Endothelial cell of umbilical vein (primary cell): ENCODE measurements at regions not wholly inside any gene's neighbourhood (a gene's known extent, or its start where the extent isn't known, plus 50 kb on each side); places are given as distances from the start of the nearest gene placed in this dataset.

ENCODE experiments used
- BruUV-seq: library from RNA; stranded (reverse); fragments of 400-500 nt; replicated peaks from 2 replicates; lab custom pipeline; 2021; lab: Mats Ljungman, UMichigan
- CTCF ChIA-PET: fragments of 300-600, 350-600 bp; sonication (Branson Sonifier 250); formaldehyde crosslinking; loops from one replicate; lab custom pipeline; 2021; ENCODE audit warnings: antibody characterized with exemption, inconsistent platforms; lab: Charles Lee
- POLR2A ChIA-PET: fragments of 300-600, 350-600 bp; sonication (Branson Sonifier 250); formaldehyde crosslinking; loops from one replicate; lab custom pipeline; 2021; ENCODE audit warnings: antibody characterized with exemption, inconsistent platforms; lab: Charles Lee
- DNase-seq: peaks from one replicate; pipeline ENCODE4 v3.0.0-alpha.2; 2011; ENCODE audit warnings: low read depth, low spot score
- FAIRE-seq: peaks from 2 replicates; lab custom pipeline; 2011; peaks lifted over from hg19 to GRCh38; lab: Jason Lieb, UNC
- H2AFZ ChIP-seq: 2 replicates; pipeline ENCODE4 v1.6.0; 2012; ENCODE audit warnings: low read depth, low read length, control low read depth, inconsistent platforms
- H3K27ac ChIP-seq: 2 replicates; pipeline ENCODE4 v1.5.1; 2011; ENCODE audit warnings: low read depth, mild to moderate bottlenecking, control low read depth, low read length, moderate library complexity; ENCODE audit not compliant: insufficient read depth
- H3K27me3 ChIP-seq, 2 experiments: 2 replicates each; pipeline versions ENCODE4 v1.6.0 to v1.6.1; 2011; ENCODE audit warnings: low read length in 2 of 2, mixed read lengths in 1 of 2; ENCODE audit not compliant: control insufficient read depth in 2 of 2, insufficient read depth in 2 of 2
- H3K36me3 ChIP-seq, 2 experiments: 2 replicates in 1 of 2; 3 replicates in 1 of 2; pipeline ENCODE4 v1.5.1; 2011; ENCODE audit warnings: low read length in 2 of 2, mild to moderate bottlenecking in 1 of 2, moderate library complexity in 1 of 2; ENCODE audit not compliant: control insufficient read depth in 2 of 2, insufficient read depth in 2 of 2; ENCODE audit errors: extremely low read depth in 1 of 2
- H3K4me1 ChIP-seq: 3 replicates; pipeline ENCODE4 v1.5.1; 2011; ENCODE audit warnings: mild to moderate bottlenecking, low read length; ENCODE audit not compliant: control insufficient read depth, insufficient read depth; ENCODE audit errors: extremely low read depth
- H3K4me2 ChIP-seq: 2 replicates; pipeline ENCODE4 v1.6.1; 2011; ENCODE audit warnings: low read length, control low read depth, mixed read lengths; ENCODE audit not compliant: insufficient read depth
- H3K4me3 ChIP-seq, 3 experiments: fragments of 200-600 bp in 1 of 3; sonication (generic), shearing (Covaris generic) in 1 of 3; replicated peaks in 1 of 3; 2 replicates each; pipeline ENCODE4 v1.5.1; 2011 to 2016; ENCODE audit warnings: control low read depth in 3 of 3, low read length in 3 of 3, mild to moderate bottlenecking in 2 of 3, inconsistent platforms in 1 of 3, low read depth in 1 of 3, moderate library complexity in 1 of 3; ENCODE audit not compliant: insufficient read depth in 1 of 3
- H3K79me2 ChIP-seq: 2 replicates; pipeline ENCODE4 v1.6.0; 2012; ENCODE audit warnings: low read length, inconsistent platforms; ENCODE audit not compliant: control insufficient read depth, insufficient read depth
- H3K9ac ChIP-seq: replicated peaks from 2 replicates; pipeline ENCODE3; 2011; ENCODE audit warnings: low read length, control low read depth; ENCODE audit not compliant: insufficient read depth; ENCODE audit errors: extremely low read depth
- H3K9me1 ChIP-seq: replicated peaks from 3 replicates; pipeline ENCODE4 v1.6.0; 2011; ENCODE audit warnings: mild to moderate bottlenecking, low read length; ENCODE audit not compliant: control insufficient read depth, insufficient read depth; ENCODE audit errors: extremely low read depth
- H3K9me3 ChIP-seq: replicated peaks from 2 replicates; pipeline ENCODE4 v1.5.1; 2012; ENCODE audit warnings: low read length, inconsistent platforms; ENCODE audit not compliant: control insufficient read depth, insufficient read depth
- H4K20me1 ChIP-seq: replicated peaks from 2 replicates; pipeline ENCODE3; 2011; ENCODE audit warnings: mild to moderate bottlenecking, low read length; ENCODE audit not compliant: control insufficient read depth, insufficient read depth; ENCODE audit errors: extremely low read depth
- EZH2 ChIP-seq: IDR thresholded peaks from 2 replicates; pipeline ENCODE4 v1.6.1; 2012; ENCODE audit warnings: borderline replicate concordance, low read depth, mild to moderate bottlenecking, moderate library complexity, low read length, inconsistent platforms; ENCODE audit not compliant: severe bottlenecking
- FOS ChIP-seq: IDR thresholded peaks from 2 replicates; pipeline ENCODE4 v1.6.1; 2011; ENCODE audit warnings: mild to moderate bottlenecking, low read length, moderate library complexity, borderline replicate concordance; ENCODE audit not compliant: insufficient read depth
- GATA2 ChIP-seq: IDR thresholded peaks from 2 replicates; pipeline ENCODE4 v1.7.0; 2011; ENCODE audit warnings: low read depth, mild to moderate bottlenecking, moderate library complexity, mixed read lengths, low read length; ENCODE audit not compliant: insufficient read length, insufficient read depth
- JUN ChIP-seq: IDR thresholded peaks from 2 replicates; pipeline ENCODE4 v1.6.1; 2011; ENCODE audit warnings: borderline replicate concordance, low read depth; ENCODE audit not compliant: insufficient read length, insufficient read depth
- MYC ChIP-seq: IDR thresholded peaks from one replicate; pipeline ENCODE4 v1.6.1; 2011; ENCODE audit warnings: mild to moderate bottlenecking, low read depth, low read length
- POLR2A ChIP-seq: IDR thresholded peaks from 2 replicates; pipeline ENCODE4 v1.6.1; 2012; ENCODE audit warnings: low read depth, mild to moderate bottlenecking, control low read depth, low read length
- POLR2AphosphoS5 ChIP-seq: IDR thresholded peaks from 2 replicates; pipeline ENCODE4 v1.6.1; 2012; ENCODE audit warnings: low read depth, mild to moderate bottlenecking, control low read depth, low read length, moderate library complexity; ENCODE audit not compliant: insufficient read depth
- dilution Hi-C: fragments of 300-500 bp; cut with MboI; formaldehyde crosslinking; loops from one replicate; pipeline ENCODE4 v1.15.0; 2019; ENCODE audit warnings: low sequenced_read_pairs; ENCODE audit not compliant: extremely low pct_ligation_motif_present
- intact Hi-C: fragments of 100-400 bp; cut with micrococcal nuclease; formaldehyde crosslinking; loops from one replicate; pipeline ENCODE4 v1.10.0; 2022
- TF ChIP-seq, protein P1 (sequence below): IDR thresholded peaks from 2 replicates; pipeline ENCODE4 v1.6.1; 2011; ENCODE audit not compliant: insufficient read depth, insufficient read length
- TF ChIP-seq, protein P2 (sequence below), 2 donors: IDR thresholded peaks; 1 replicate in 1 of 2; 2 replicates in 1 of 2; pipeline ENCODE4 v1.5.1; 2011; ENCODE audit warnings: low read length in 2 of 2, mild to moderate bottlenecking in 2 of 2, moderate library complexity in 2 of 2, control low read depth in 1 of 2, inconsistent platforms in 1 of 2, low read depth in 1 of 2; ENCODE audit not compliant: insufficient read depth in 1 of 2; ENCODE audit errors: extremely low read depth in 1 of 2

DNA sequence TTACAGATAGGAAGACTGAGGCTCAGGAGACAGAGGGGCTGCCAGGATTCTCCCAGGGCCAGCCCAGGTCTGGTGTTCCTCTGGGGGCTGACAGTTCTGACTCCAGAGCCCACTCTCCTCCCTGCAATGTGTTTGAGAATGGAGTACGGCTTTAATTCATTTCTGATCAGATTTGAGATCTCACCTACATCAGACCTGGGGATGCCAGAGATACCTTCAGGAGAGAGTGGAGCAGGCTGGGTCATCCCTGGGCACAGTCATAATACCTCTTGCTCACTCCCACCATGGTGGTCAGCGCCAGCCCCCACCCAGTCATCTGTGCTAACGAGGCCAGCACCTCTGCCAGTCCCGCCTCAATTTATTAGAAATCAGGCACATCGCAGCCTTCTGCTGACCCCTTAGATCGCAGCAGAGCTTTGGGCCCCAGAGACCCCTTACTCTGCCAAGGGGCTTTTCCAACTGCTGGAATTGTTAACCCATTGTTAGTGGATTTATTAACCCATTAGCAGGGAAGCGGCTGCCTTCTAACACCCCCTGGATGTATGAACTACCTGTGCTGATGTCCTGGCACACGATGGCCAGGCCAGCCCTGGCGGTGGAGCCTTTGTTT is 352.1 kb downstream of the MATN1 start:
- no TSS peak for BruUV-seq
- Histone ChIP-seq H2AFZ (no peak overlapping the region), H3K27ac (no peak overlapping the region), H4K20me1 (no peaks in the 10 kb centered on the region), H3K4me1 (no peaks in the 10 kb centered on the region), H3K36me3 (no peaks in the 10 kb centered on the region), H3K9me3 (no peaks in the 10 kb centered on the region), H3K9me1 (no peaks in the 10 kb centered on the region), H3K4me3 (no peak overlapping the region), H3K4me2 (no peak overlapping the region), H3K9ac (no peak overlapping the region), H3K27me3 (no peaks in the 10 kb centered on the region), H3K79me2 (no peaks in the 10 kb centered on the region)
- FAIRE-seq (no peak), DNase-seq (no peak)
- CTCF ChIA-PET = interaction anchor here (0.9 to 1.3 kb wide), 2 partner anchors 9 kb away, joined by 3 to 10 read pairs; no protein-coding TSS in a partner anchor
- intact Hi-C loops = no loop called here
- dilution Hi-C loops = no loop called here
- POLR2A ChIA-PET = no interaction called here
- TF ChIP-seq FOS (no peak), MYC (no peak), JUN (no peak), POLR2AphosphoS5 (no peak), POLR2A (no peak), GATA2 (no peak), EZH2 (no peak)
- TF ChIP-seq, protein P1, sequence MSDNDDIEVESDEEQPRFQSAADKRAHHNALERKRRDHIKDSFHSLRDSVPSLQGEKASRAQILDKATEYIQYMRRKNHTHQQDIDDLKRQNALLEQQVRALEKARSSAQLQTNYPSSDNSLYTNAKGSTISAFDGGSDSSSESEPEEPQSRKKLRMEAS = no peak
- TF ChIP-seq, protein P2, sequence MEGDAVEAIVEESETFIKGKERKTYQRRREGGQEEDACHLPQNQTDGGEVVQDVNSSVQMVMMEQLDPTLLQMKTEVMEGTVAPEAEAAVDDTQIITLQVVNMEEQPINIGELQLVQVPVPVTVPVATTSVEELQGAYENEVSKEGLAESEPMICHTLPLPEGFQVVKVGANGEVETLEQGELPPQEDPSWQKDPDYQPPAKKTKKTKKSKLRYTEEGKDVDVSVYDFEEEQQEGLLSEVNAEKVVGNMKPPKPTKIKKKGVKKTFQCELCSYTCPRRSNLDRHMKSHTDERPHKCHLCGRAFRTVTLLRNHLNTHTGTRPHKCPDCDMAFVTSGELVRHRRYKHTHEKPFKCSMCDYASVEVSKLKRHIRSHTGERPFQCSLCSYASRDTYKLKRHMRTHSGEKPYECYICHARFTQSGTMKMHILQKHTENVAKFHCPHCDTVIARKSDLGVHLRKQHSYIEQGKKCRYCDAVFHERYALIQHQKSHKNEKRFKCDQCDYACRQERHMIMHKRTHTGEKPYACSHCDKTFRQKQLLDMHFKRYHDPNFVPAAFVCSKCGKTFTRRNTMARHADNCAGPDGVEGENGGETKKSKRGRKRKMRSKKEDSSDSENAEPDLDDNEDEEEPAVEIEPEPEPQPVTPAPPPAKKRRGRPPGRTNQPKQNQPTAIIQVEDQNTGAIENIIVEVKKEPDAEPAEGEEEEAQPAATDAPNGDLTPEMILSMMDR (IDR thresholded peaks at IDR 0.05; ENCODE audit: extremely low read depth in 1 of 2, insufficient read depth in 1 of 2, low read depth in 1 of 2, low read length in 2 of 2) = no peak
